Activated CD4-positive, alpha-beta T cell treated with anti-CD3 and anti-CD28 coated beads, Interleukin-2, amount 10 ng/mL, durations not matched to agents 7 days and 5 days (primary cell): ENCODE measurements at regions not wholly inside any gene's neighbourhood (a gene's known extent, or its start where the extent isn't known, plus 50 kb on each side); places are given as distances from the start of the nearest gene placed in this dataset.

Source experiments
- CTCF ChIA-PET: fragments of 350-600 bp; sonication (Branson Sonifier 250); formaldehyde crosslinking; loops from one replicate; lab custom pipeline; 2021; ENCODE audit warnings: antibody characterized with exemption; lab: Charles Lee
- POLR2A ChIA-PET: fragments of 350-600 bp; sonication (Branson Sonifier 250); formaldehyde crosslinking; loops from one replicate; lab custom pipeline; 2021; ENCODE audit warnings: antibody characterized with exemption; lab: Charles Lee
- DNase-seq: peaks from one replicate; pipeline ENCODE4 v3.0.0-alpha.2; 2020
- H3K27ac Mint-ChIP-seq: one replicate; pipeline ENCODE4 v1.8.0; 2021; ENCODE audit warnings: mild to moderate bottlenecking, moderate library complexity, mixed read lengths
- H3K27me3 Mint-ChIP-seq: one replicate; pipeline ENCODE4 v1.8.0; 2021; ENCODE audit warnings: mixed read lengths
- H3K36me3 Mint-ChIP-seq: one replicate; pipeline ENCODE4 v1.8.0; 2021; ENCODE audit warnings: low read depth, mixed read lengths
- H3K4me1 Mint-ChIP-seq: one replicate; pipeline ENCODE4 v1.8.0; 2021; ENCODE audit warnings: mixed read lengths
- H3K4me3 Mint-ChIP-seq: one replicate; pipeline ENCODE4 v1.8.0; 2021; ENCODE audit warnings: mild to moderate bottlenecking, moderate library complexity, mixed read lengths
- H3K9me3 Mint-ChIP-seq: one replicate; pipeline ENCODE4 v1.8.0; 2021; ENCODE audit warnings: mixed read lengths

- CTCF ChIA-PET: no interaction called here
Observed at GRCh38 chr9:19931098-19931890, 142.5 kb upstream of the SLC24A2 start.

GRCh38 chr9:19927560-19927959 lies 138.7 kb upstream of the SLC24A2 start:
- H3K27ac Mint-ChIP-seq: no peak overlapping the region
- H3K36me3 Mint-ChIP-seq: no peaks in the 10 kb centered on the region
- POLR2A ChIA-PET: no interaction called here
- no peak overlapping the region for H3K4me3 Mint-ChIP-seq
- H3K4me1 Mint-ChIP-seq: peaks cover 38% of the 10 kb centered on the region
- H3K27me3 Mint-ChIP-seq: peaks cover 2% of the 10 kb centered on the region
- CTCF ChIA-PET: interaction anchor here (1.1 to 1.5 kb wide), 2 partner anchors 118 to 205 kb away, joined by 3 read pairs; no protein-coding TSS in a partner anchor
- no peaks in the 10 kb centered on the region for H3K9me3 Mint-ChIP-seq
- DNase-seq: no peak

More at GRCh38 chr9:19931098-19931890, 142.5 kb upstream of the SLC24A2 start:
- no peak for DNase-seq
- Mint-ChIP-seq H3K9me3 (no peaks in the 10 kb centered on the region), H3K4me3 (no peak overlapping the region), H3K27me3 (peaks cover 4% of the 10 kb centered on the region), H3K27ac (no peak overlapping the region), H3K36me3 (no peaks in the 10 kb centered on the region), H3K4me1 (peaks cover 36% of the 10 kb centered on the region)
- POLR2A ChIA-PET: no interaction called here

GRCh38 chr9:19926774-19927173 lies 137.9 kb upstream of the SLC24A2 start:
- H3K27ac Mint-ChIP-seq: peak overlapping the region; percentile 73
- no peak overlapping the region for H3K4me3 Mint-ChIP-seq
- H3K36me3 Mint-ChIP-seq: no peaks in the 10 kb centered on the region
- no peaks in the 10 kb centered on the region for H3K9me3 Mint-ChIP-seq
- DNase-seq: no peak
- ChIA-PET POLR2A (no interaction called here), CTCF (interaction anchor here (1.1 to 1.5 kb wide), 2 partner anchors 119 to 206 kb away, joined by 3 read pairs; no protein-coding TSS in a partner anchor)
- H3K27me3 Mint-ChIP-seq: peaks cover 3% of the 10 kb centered on the region
- peaks cover 38% of the 10 kb centered on the region for H3K4me1 Mint-ChIP-seq

- Mint-ChIP-seq H3K27me3 (peaks cover 4% of the 10 kb centered on the region), H3K9me3 (no peaks in the 10 kb centered on the region), H3K4me3 (peak overlapping the region; percentile 60), H3K27ac (peak overlapping the region; percentile 73), H3K4me1 (peaks cover 38% of the 10 kb centered on the region), H3K36me3 (no peaks in the 10 kb centered on the region)
- ChIA-PET CTCF (interaction anchor here (0.6 to 1.5 kb wide), 3 partner anchors 207 to 1222 kb away, joined by 3 to 4 read pairs (median 3); no protein-coding TSS in a partner anchor), POLR2A (no interaction called here)
- DNase-seq: peak; percentile 89
Observed at GRCh38 chr9:19925674-19926503, 137.1 kb upstream of the SLC24A2 start.

- ChIA-PET POLR2A (no interaction called here), CTCF (interaction anchor here (0.6 kb wide), 1 partner anchor 721 kb away, joined by 3 read pairs; no protein-coding TSS in a partner anchor)
- no peak overlapping the region for H3K27ac Mint-ChIP-seq
- no peak for DNase-seq
- H3K9me3 Mint-ChIP-seq: no peaks in the 10 kb centered on the region
- peaks cover 6% of the 10 kb centered on the region for H3K27me3 Mint-ChIP-seq
- no peaks in the 10 kb centered on the region for H3K36me3 Mint-ChIP-seq
- no peak overlapping the region for H3K4me3 Mint-ChIP-seq
- peaks cover 36% of the 10 kb centered on the region for H3K4me1 Mint-ChIP-seq
Observed at GRCh38 chr9:19924080-19924479, 135.2 kb upstream of the SLC24A2 start.

GRCh38 chr9:19922476-19923118 lies 133.8 kb upstream of the SLC24A2 start:
- DNase-seq: no peak
- Mint-ChIP-seq H3K27me3 (peaks cover 15% of the 10 kb centered on the region), H3K4me3 (no peak overlapping the region), H3K36me3 (no peaks in the 10 kb centered on the region), H3K4me1 (peaks cover 30% of the 10 kb centered on the region), H3K9me3 (no peaks in the 10 kb centered on the region), H3K27ac (no peak overlapping the region)
- CTCF ChIA-PET: interaction anchor here (0.7 kb wide), 2 partner anchors 403 to 448 kb away, joined by 3 read pairs; no protein-coding TSS in a partner anchor
- POLR2A ChIA-PET: no interaction called here

GRCh38 chr9:19920401-19920800 lies 131.6 kb upstream of the SLC24A2 start:
- Mint-ChIP-seq H3K36me3 (no peaks in the 10 kb centered on the region), H3K4me3 (no peak overlapping the region), H3K27me3 (peaks cover 28% of the 10 kb centered on the region), H3K27ac (no peak overlapping the region), H3K9me3 (no peaks in the 10 kb centered on the region), H3K4me1 (peaks cover 13% of the 10 kb centered on the region)
- POLR2A ChIA-PET: no interaction called here
- DNase-seq: no peak
- CTCF ChIA-PET: no interaction called here

- CTCF ChIA-PET: interaction anchor here (0.6 kb wide), 1 partner anchor 147 kb away, joined by 4 read pairs; no protein-coding TSS in a partner anchor
- Mint-ChIP-seq H3K36me3 (no peaks in the 10 kb centered on the region), H3K4me1 (peaks cover 5% of the 10 kb centered on the region), H3K27me3 (peaks cover 28% of the 10 kb centered on the region), H3K27ac (no peak overlapping the region), H3K4me3 (no peak overlapping the region), H3K9me3 (no peaks in the 10 kb centered on the region)
- no peak for DNase-seq
- POLR2A ChIA-PET: no interaction called here
Observed at GRCh38 chr9:19918630-19919029, 129.8 kb upstream of the SLC24A2 start.

GRCh38 chr9:19914044-19914443 lies 125.2 kb upstream of the SLC24A2 start:
- Mint-ChIP-seq H3K36me3 (no peaks in the 10 kb centered on the region), H3K27ac (no peak overlapping the region), H3K9me3 (no peaks in the 10 kb centered on the region), H3K4me3 (no peak overlapping the region), H3K4me1 (peaks cover 5% of the 10 kb centered on the region), H3K27me3 (peaks cover 25% of the 10 kb centered on the region)
- POLR2A ChIA-PET: no interaction called here
- CTCF ChIA-PET: no interaction called here
- no peak for DNase-seq

GRCh38 chr9:19913151-19913550 lies 124.3 kb upstream of the SLC24A2 start:
- H3K27ac Mint-ChIP-seq: no peak overlapping the region
- peaks cover 21% of the 10 kb centered on the region for H3K27me3 Mint-ChIP-seq
- CTCF ChIA-PET: no interaction called here
- no peaks in the 10 kb centered on the region for H3K36me3 Mint-ChIP-seq
- no peaks in the 10 kb centered on the region for H3K4me1 Mint-ChIP-seq
- no peak overlapping the region for H3K4me3 Mint-ChIP-seq
- POLR2A ChIA-PET: no interaction called here
- no peak for DNase-seq
- no peaks in the 10 kb centered on the region for H3K9me3 Mint-ChIP-seq

- peaks cover 2% of the 10 kb centered on the region for H3K4me1 Mint-ChIP-seq
- no peak for DNase-seq
- H3K36me3 Mint-ChIP-seq: no peaks in the 10 kb centered on the region
- peaks cover 12% of the 10 kb centered on the region for H3K27me3 Mint-ChIP-seq
- CTCF ChIA-PET: no interaction called here
- POLR2A ChIA-PET: no interaction called here
- H3K9me3 Mint-ChIP-seq: peaks cover 4% of the 10 kb centered on the region
- H3K4me3 Mint-ChIP-seq: no peak overlapping the region
- no peak overlapping the region for H3K27ac Mint-ChIP-seq
Observed at GRCh38 chr9:19903076-19903475, 114.2 kb upstream of the SLC24A2 start.

GRCh38 chr9:19901586-19901985 lies 112.7 kb upstream of the SLC24A2 start:
- CTCF ChIA-PET: no interaction called here

More at GRCh38 chr9:19901586-19901985, 112.7 kb upstream of the SLC24A2 start:
- no peak overlapping the region for H3K4me3 Mint-ChIP-seq
- H3K36me3 Mint-ChIP-seq: no peaks in the 10 kb centered on the region
- DNase-seq: no peak
- H3K27ac Mint-ChIP-seq: no peak overlapping the region
- peaks cover 4% of the 10 kb centered on the region for H3K27me3 Mint-ChIP-seq
- H3K4me1 Mint-ChIP-seq: peaks cover 2% of the 10 kb centered on the region
- POLR2A ChIA-PET: no interaction called here
- peaks cover 4% of the 10 kb centered on the region for H3K9me3 Mint-ChIP-seq
